SK-N-SH (cell line): ENCODE measurements at regions not wholly inside any gene's neighbourhood (a gene's known extent, or its start where the extent isn't known, plus 50 kb on each side); places are given as distances from the start of the nearest gene placed in this dataset.

Experiments
- CTCF ChIA-PET: fragments of 300-600, 350-600 bp; formaldehyde crosslinking; extraction: SDS; loops from one replicate; lab custom pipeline; 2021; lab: Yijun Ruan, JAX
- POLR2A ChIA-PET: fragments of 350-600 bp; sonication (Branson Sonifier 250); formaldehyde crosslinking; extraction: SDS; loops from one replicate; lab custom pipeline; 2020; ENCODE audit warnings: antibody characterized with exemption, inconsistent platforms; lab: Yijun Ruan, JAX
- DNase-seq: peaks from one replicate; pipeline ENCODE4 v3.0.0; 2012
- H2AFZ ChIP-seq: fragments of 200-600 bp; sonication (generic); 2 replicates; pipeline ENCODE4 v1.8.1; 2016; ENCODE audit warnings: antibody characterized with exemption, mild to moderate bottlenecking, low read depth
- H3F3A ChIP-seq: fragments of 200-600 bp; sonication (generic); replicated peaks from 2 replicates; pipeline ENCODE3; 2016; ENCODE audit warnings: antibody characterized with exemption, mild to moderate bottlenecking; ENCODE audit not compliant: insufficient read depth
- H3K27ac ChIP-seq, 2 experiments: fragments of 200-500 bp in 1 of 2; fragments of 200-600 bp in 1 of 2; sonication (Bioruptor generic) in 1 of 2; sonication (generic), shearing (Covaris generic) in 1 of 2; 2 replicates each; pipeline versions ENCODE4 v1.5.1 to v1.6.1; 2014 to 2016; ENCODE audit warnings: low read depth in 2 of 2, inconsistent platforms in 1 of 2, low read length in 1 of 2, mild to moderate bottlenecking in 1 of 2, mixed read lengths in 1 of 2
- H3K27me3 ChIP-seq: fragments of 200-600 bp; sonication (generic), shearing (Covaris generic); 2 replicates; pipeline ENCODE4 v1.6.1; 2016; ENCODE audit warnings: mixed run types; ENCODE audit not compliant: insufficient read depth
- H3K36me3 ChIP-seq, 2 experiments: fragments of 200-500 bp in 1 of 2; fragments of 200-600 bp in 1 of 2; sonication (Bioruptor generic) in 1 of 2; sonication (generic) in 1 of 2; replicated peaks in 1 of 2; 2 replicates each; pipeline versions ENCODE3 to v1.5.1; 2014 to 2016; ENCODE audit warnings: low read length in 1 of 2, mild to moderate bottlenecking in 1 of 2; ENCODE audit not compliant: insufficient read depth in 2 of 2, control insufficient read depth in 1 of 2
- H3K4me1 ChIP-seq, 2 experiments: fragments of 200-500 bp in 1 of 2; fragments of 200-600 bp in 1 of 2; sonication (Bioruptor generic) in 1 of 2; sonication (generic), shearing (Covaris generic) in 1 of 2; 2 replicates each; pipeline versions ENCODE4 v1.5.1 to v1.6.1; 2014 to 2016; ENCODE audit warnings: low read depth in 1 of 2, low read length in 1 of 2, mixed run types in 1 of 2; ENCODE audit not compliant: insufficient read depth in 2 of 2, control insufficient read depth in 1 of 2
- H3K4me2 ChIP-seq: fragments of 200-600 bp; sonication (generic), shearing (Covaris generic); 2 replicates; pipeline ENCODE4 v1.6.1; 2017; ENCODE audit warnings: mixed run types
- H3K4me3 ChIP-seq, 2 experiments: fragments of 200-500 bp in 1 of 2; fragments of 200-600 bp in 1 of 2; sonication (Bioruptor generic) in 1 of 2; sonication (generic), shearing (Covaris generic) in 1 of 2; 2 replicates each; pipeline versions ENCODE4 v1.5.1 to v1.8.1; 2014 to 2016; ENCODE audit warnings: low read depth in 2 of 2, inconsistent platforms in 1 of 2, low read length in 1 of 2, mild to moderate bottlenecking in 1 of 2, mixed read lengths in 1 of 2, moderate library complexity in 1 of 2
- H3K79me2 ChIP-seq: fragments of 200-600 bp; sonication (generic); 2 replicates; pipeline ENCODE4 v1.8.1; 2017; ENCODE audit warnings: mild to moderate bottlenecking; ENCODE audit not compliant: insufficient read depth
- H3K9ac ChIP-seq: fragments of 200-600 bp; sonication (generic); 2 replicates; pipeline ENCODE4 v1.6.1; 2017; ENCODE audit warnings: mixed run types
- H3K9me2 ChIP-seq: fragments of 200-600 bp; sonication (generic); 2 replicates; pipeline ENCODE4 v1.6.1; 2017; ENCODE audit warnings: mixed run types
- H3K9me3 ChIP-seq: fragments of 200-600 bp; sonication (generic); 2 replicates; pipeline ENCODE4 v1.6.1; 2017; ENCODE audit warnings: mixed run types, mild to moderate bottlenecking, moderate library complexity
- H4K20me1 ChIP-seq: fragments of 200-600 bp; sonication (generic); 2 replicates; pipeline ENCODE4 v1.6.1; 2017; ENCODE audit warnings: mild to moderate bottlenecking, mixed run types; ENCODE audit not compliant: insufficient read depth
- CTCF ChIP-seq: fragments of 200-600 bp; sonication (generic); IDR thresholded peaks from 2 replicates; pipeline ENCODE4 v1.6.1; 2017; ENCODE audit warnings: antibody characterized with exemption, mild to moderate bottlenecking, moderate library complexity
- ELF1 ChIP-seq: IDR thresholded peaks from 2 replicates; pipeline ENCODE4 v1.4.0; 2012
- FOSL2 ChIP-seq: IDR thresholded peaks from 2 replicates; pipeline ENCODE4 v1.4.0; 2012; ENCODE audit warnings: low read depth, mild to moderate bottlenecking, moderate library complexity, borderline replicate concordance
- FOXJ3 ChIP-seq: sonication (generic); formaldehyde crosslinking; IDR thresholded peaks from 2 replicates; pipeline ENCODE4 v1.5.1; 2020; ENCODE audit warnings: mild to moderate bottlenecking, missing genetic modification reagents
- FOXM1 ChIP-seq: IDR thresholded peaks from 2 replicates; pipeline ENCODE4 v1.4.0; 2012; ENCODE audit warnings: low read depth, mild to moderate bottlenecking
- IRF3 ChIP-seq: fragments of 150-350 bp; IDR thresholded peaks from 2 replicates; pipeline ENCODE4 v1.6.1; 2016; ENCODE audit warnings: mild to moderate bottlenecking, low read depth, low read length
- JUND ChIP-seq: IDR thresholded peaks from 2 replicates; pipeline ENCODE4 v1.4.0; 2012
- RAD21 ChIP-seq: IDR thresholded peaks from 2 replicates; pipeline ENCODE4 v1.6.1; 2012; ENCODE audit warnings: mild to moderate bottlenecking, low read length
- RCOR1 ChIP-seq: fragments of 150-350 bp; IDR thresholded peaks from 2 replicates; pipeline ENCODE4 v1.6.1; 2017; ENCODE audit warnings: antibody characterized with exemption, low read length
- SIN3A ChIP-seq: IDR thresholded peaks from 2 replicates; pipeline ENCODE4 v1.6.1; 2012; ENCODE audit warnings: low read depth, mild to moderate bottlenecking, low read length, moderate library complexity, borderline replicate concordance
- TCF12 ChIP-seq: IDR thresholded peaks from 2 replicates; pipeline ENCODE4 v1.4.0; 2012
- TEAD4 ChIP-seq: IDR thresholded peaks from 2 replicates; pipeline ENCODE4 v1.4.0; 2012; ENCODE audit warnings: mild to moderate bottlenecking, borderline replicate concordance; ENCODE audit not compliant: insufficient read depth
- USF1 ChIP-seq: IDR thresholded peaks from 2 replicates; pipeline ENCODE4 v1.4.0; 2012; ENCODE audit warnings: low read depth, borderline replicate concordance
- ZBTB33 ChIP-seq: IDR thresholded peaks from 2 replicates; pipeline ENCODE4 v1.4.0; 2012; ENCODE audit warnings: low read depth, borderline replicate concordance
- WGBS: methylation state at CpG from one replicate; pipeline ENCODE4 v1.1.6; 2017; ENCODE audit warnings: low lambda C conversion rate; 5-methylcytosine and 5-hydroxymethylcytosine counted together

DNA sequence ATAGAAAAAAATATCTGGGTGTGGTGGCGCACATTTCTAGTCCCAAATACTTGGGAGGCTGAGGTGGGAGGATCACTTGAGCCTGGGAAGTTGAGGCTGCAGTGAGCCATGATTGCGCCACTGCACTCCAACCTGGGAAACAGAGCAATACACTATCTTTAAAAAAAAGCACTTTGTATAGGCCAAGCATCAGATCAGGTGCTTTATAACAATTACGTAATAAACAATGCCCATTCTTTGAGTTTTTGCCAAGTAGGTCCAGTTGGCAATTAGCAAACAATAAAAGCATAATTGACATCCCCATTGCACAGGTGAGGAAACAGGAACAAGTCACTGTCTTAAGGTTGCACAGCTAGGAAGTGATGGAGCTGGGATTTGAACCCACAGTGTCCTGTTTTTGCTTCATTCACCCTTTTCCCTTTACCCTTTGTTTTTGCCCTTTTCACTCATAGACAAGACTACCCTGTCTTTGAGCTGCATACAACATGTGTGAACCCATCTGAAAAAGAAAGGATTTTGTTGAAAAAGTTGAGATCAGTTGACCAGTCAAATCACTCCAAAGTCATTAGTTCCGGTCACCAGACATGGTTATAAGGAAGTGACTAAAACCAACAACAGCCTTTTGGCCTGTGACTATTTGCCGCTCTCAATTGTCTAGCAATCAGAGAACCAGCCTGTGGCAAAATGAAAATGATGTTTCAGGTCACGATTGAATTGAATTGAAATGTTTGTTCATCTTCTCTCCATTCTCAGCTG is 303.6 kb downstream of the TFAP2C start (continued):
- no peak for TF ChIP-seq CTCF
- TF ChIP-seq TCF12: no peak
- TF ChIP-seq, all 33 proteins: peak for 0

GRCh38 chr20:56933331-56933698 is 304.2 kb downstream of the TFAP2C start:
- Histone ChIP-seq H3K9me2 (no peaks in the 10 kb centered on the region), H3K4me2 (no peak overlapping the region), H3K27ac (no peak overlapping the region), H3K9ac (no peak overlapping the region), H3K4me1 (no peaks in the 10 kb centered on the region), H3K4me3 (no peak overlapping the region), H3K9me3 (no peaks in the 10 kb centered on the region), H3K36me3 (no peaks in the 10 kb centered on the region)
- no peak for DNase-seq
- TF ChIP-seq FOXJ3 (CRISPR knock-in tag) (no peak), CTCF (no peak), RCOR1 (no peak), USF1 (no peak), ELF1 (no peak), TEAD4 (no peak), JUND (no peak), ZBTB33 (no peak), FOXM1 (no peak), SIN3A (no peak), IRF3 (no peak), RAD21 (no peak), FOSL2 (no peak)
- TF ChIP-seq, all 33 proteins: peak for 0
- Histone ChIP-seq H2AFZ (no peak overlapping the region), H3K79me2 (no peaks in the 10 kb centered on the region), H4K20me1 (no peaks in the 10 kb centered on the region), H3K27me3 (peaks cover 24% of the 10 kb centered on the region; the same call in 1 of the 2 replicates), H3F3A (no peaks in the 10 kb centered on the region)
- WGBS: 22% methylated on average over 3 of the region's 3 CpGs
- POLR2A ChIA-PET: no interaction called here
- CTCF ChIA-PET: no interaction called here
